HepG2 (cell line): ENCODE measurements at regions not wholly inside any gene's neighbourhood (a gene's known extent, or its start where the extent isn't known, plus 50 kb on each side); places are given as distances from the start of the nearest gene placed in this dataset.
"Not testable (repeated sequence)": the region's sequence is repeated elsewhere in the genome, so short reads cannot be mapped to it uniquely, and the experiment has no call there.

Source experiments
- ATAC-seq: fragments of 200-7000 bp; cut with Tn5 transposase; 3 replicates; pipeline ENCODE4 v1.9.1; 2020; ENCODE audit warnings: mild to moderate bottlenecking, moderate library complexity
- BruUV-seq: library from RNA; stranded (reverse); fragments of 400-500 nt; replicated peaks from 2 replicates; lab custom pipeline; 2021; lab: Mats Ljungman, UMichigan
- CTCF ChIA-PET: fragments of 300-600 bp; formaldehyde crosslinking; extraction: SDS; loops from one replicate; lab custom pipeline; 2021; ENCODE audit warnings: low total read pairs, inconsistent platforms, low intra/inter-chr PET ratio; lab: Yijun Ruan, JAX
- POLR2A ChIA-PET: fragments of 350-600 bp; sonication (Branson Sonifier 250); formaldehyde crosslinking; loops from one replicate; lab custom pipeline; 2020; ENCODE audit warnings: antibody characterized with exemption, inconsistent platforms; lab: Yijun Ruan, JAX
- DNase-seq: peaks from one replicate; pipeline ENCODE4 v3.0.0-alpha.2; 2015; ENCODE audit warnings: low spot score
- FAIRE-seq: peaks from 3 replicates; lab custom pipeline; 2011; peaks lifted over from hg19 to GRCh38; lab: Jason Lieb, UNC
- H2AFZ ChIP-seq: one replicate; pipeline ENCODE4 v1.6.1; 2011; ENCODE audit warnings: low read length, inconsistent platforms
- H3K27ac ChIP-seq: fragments of 300-600 bp; 3 replicates; pipeline ENCODE4 v1.8.0; 2011; ENCODE audit warnings: mixed run types, mild to moderate bottlenecking, mixed read lengths, low read length, inconsistent platforms; ENCODE audit not compliant: insufficient read depth; ENCODE audit errors: extremely low read length
- H3K27me3 ChIP-seq, 2 experiments: fragments of 200-600 bp in 1 of 2; 2 replicates in 1 of 2; 3 replicates in 1 of 2; pipeline versions ENCODE4 v1.6.0 to v1.8.0; 2011; ENCODE audit warnings: low read length in 2 of 2, mild to moderate bottlenecking in 2 of 2, moderate library complexity in 2 of 2, inconsistent platforms in 1 of 2; ENCODE audit not compliant: insufficient read depth in 2 of 2, control insufficient read depth in 1 of 2
- H3K36me3 ChIP-seq, 2 experiments: fragments of 200-600 bp in 1 of 2; replicated peaks in 1 of 2; 2 replicates in 1 of 2; 3 replicates in 1 of 2; pipeline versions ENCODE4 v1.5.1 to v1.8.0; 2011; ENCODE audit warnings: low read length in 2 of 2, inconsistent platforms in 1 of 2; ENCODE audit not compliant: insufficient read depth in 2 of 2, control insufficient read depth in 1 of 2
- H3K4me1 ChIP-seq: 2 replicates; pipeline ENCODE4 v1.5.1; 2012; ENCODE audit warnings: low read length, inconsistent platforms; ENCODE audit not compliant: insufficient read depth
- H3K4me2 ChIP-seq: 2 replicates; pipeline ENCODE4 v1.6.0; 2011; ENCODE audit warnings: low read depth, low read length, inconsistent platforms
- H3K4me3 ChIP-seq, 3 experiments: fragments of 200-600 bp in 1 of 3; sonication (generic), shearing (Covaris generic) in 1 of 3; replicated peaks in 1 of 3; 2 replicates each; pipeline ENCODE4 v1.5.1; 2011 to 2016; ENCODE audit warnings: low read length in 3 of 3, inconsistent platforms in 2 of 3, low read depth in 2 of 3, mild to moderate bottlenecking in 2 of 3, control low read depth in 1 of 3, mixed read lengths in 1 of 3; ENCODE audit not compliant: insufficient read depth in 1 of 3
- H3K79me2 ChIP-seq: one replicate; pipeline ENCODE4 v1.6.1; 2011; ENCODE audit warnings: low read length, inconsistent platforms; ENCODE audit not compliant: insufficient read depth
- H3K9ac ChIP-seq: 2 replicates; pipeline ENCODE4 v1.6.0; 2011; ENCODE audit warnings: mild to moderate bottlenecking, low read depth, low read length, inconsistent platforms; ENCODE audit not compliant: insufficient read depth
- H3K9me3 ChIP-seq: 2 replicates; pipeline ENCODE4 v1.5.1; 2012; ENCODE audit warnings: mild to moderate bottlenecking, low read length
- H4K20me1 ChIP-seq: 2 replicates; pipeline ENCODE4 v1.6.0; 2011; ENCODE audit warnings: inconsistent platforms, mild to moderate bottlenecking, low read length, moderate library complexity; ENCODE audit not compliant: insufficient read depth
- ATF1 ChIP-seq: IDR thresholded peaks from 2 replicates; pipeline ENCODE4 v1.6.1; 2016; ENCODE audit warnings: mild to moderate bottlenecking, control low read depth
- CENPX ChIP-seq: sonication (generic); formaldehyde crosslinking; IDR thresholded peaks from 2 replicates; pipeline ENCODE4 v1.9.0; 2021; ENCODE audit warnings: mild to moderate bottlenecking, missing genetic modification reagents, moderate library complexity
- HOMEZ ChIP-seq: IDR thresholded peaks from 2 replicates; pipeline ENCODE4 v1.6.1; 2016; ENCODE audit warnings: low read depth
- KLF13 ChIP-seq: sonication (generic); formaldehyde crosslinking; IDR thresholded peaks from 2 replicates; pipeline ENCODE4 v1.4.0; 2020; ENCODE audit warnings: mild to moderate bottlenecking, missing genetic modification reagents
- LRRFIP1 ChIP-seq: sonication (generic); formaldehyde crosslinking; conservative IDR thresholded peaks from 2 replicates; pipeline ENCODE4 v1.4.0; 2020; ENCODE audit warnings: missing genetic modification reagents
- SMAD1 ChIP-seq: sonication (generic); formaldehyde crosslinking; IDR thresholded peaks from 2 replicates; pipeline ENCODE4 v1.4.0; 2020; ENCODE audit warnings: missing genetic modification reagents, low read depth, mild to moderate bottlenecking, borderline replicate concordance
- ZNF17 ChIP-seq: sonication (generic); formaldehyde crosslinking; IDR thresholded peaks from 2 replicates; pipeline ENCODE4 v1.5.0; 2020; ENCODE audit warnings: mild to moderate bottlenecking, missing genetic modification reagents
- ZNF274 ChIP-seq: sonication (generic); formaldehyde crosslinking; IDR thresholded peaks from 2 replicates; pipeline ENCODE4 v1.5.1; 2020; ENCODE audit warnings: mild to moderate bottlenecking, missing genetic modification reagents
- WGBS: methylation state at CpG from one replicate; pipeline ENCODE4 v1.1.6; 2017; ENCODE audit warnings: low lambda C conversion rate; 5-methylcytosine and 5-hydroxymethylcytosine counted together
- in situ Hi-C: cut with HindIII; loops from 2 replicates; pipeline ENCODE4 v1.10.0; 2017; ENCODE audit warnings: low pct_unique_long_range_greater_than_20kb; ENCODE audit not compliant: extremely low pct_ligation_motif_present
- intact Hi-C: fragments of 100-400 bp; cut with micrococcal nuclease; formaldehyde crosslinking; loops from one replicate; pipeline ENCODE4 v1.10.0; 2022; ENCODE audit not compliant: unreplicated experiment
- TF ChIP-seq, protein P1 (sequence below): sonication (generic); formaldehyde crosslinking; IDR thresholded peaks from 2 replicates; pipeline ENCODE4 v1.8.0; 2022; ENCODE audit warnings: missing genetic modification reagents, mild to moderate bottlenecking, borderline replicate concordance
- TF ChIP-seq, protein P2 (sequence below): sonication (generic); formaldehyde crosslinking; IDR thresholded peaks from 2 replicates; pipeline ENCODE4 v1.5.0; 2020; ENCODE audit warnings: mild to moderate bottlenecking, missing genetic modification reagents, moderate library complexity

- H3K27me3 ChIP-seq, H3K79me2 ChIP-seq, H3K4me2 ChIP-seq, ATAC-seq, H3K9me3 ChIP-seq, H2AFZ ChIP-seq, DNase-seq, H3K4me1 ChIP-seq, in situ Hi-C loops, CTCF ChIA-PET, H4K20me1 ChIP-seq, BruUV-seq, intact Hi-C loops, H3K36me3 ChIP-seq, POLR2A ChIA-PET, H3K4me3 ChIP-seq, H3K9ac ChIP-seq, H3K27ac ChIP-seq, FAIRE-seq: not testable (repeated sequence)
- 27% methylated on average over 6 of the region's 9 CpGs for WGBS
Measured at GRCh38 chr1:172855983-172856382, 194.8 kb downstream of the TNFSF18 start.

DNA sequence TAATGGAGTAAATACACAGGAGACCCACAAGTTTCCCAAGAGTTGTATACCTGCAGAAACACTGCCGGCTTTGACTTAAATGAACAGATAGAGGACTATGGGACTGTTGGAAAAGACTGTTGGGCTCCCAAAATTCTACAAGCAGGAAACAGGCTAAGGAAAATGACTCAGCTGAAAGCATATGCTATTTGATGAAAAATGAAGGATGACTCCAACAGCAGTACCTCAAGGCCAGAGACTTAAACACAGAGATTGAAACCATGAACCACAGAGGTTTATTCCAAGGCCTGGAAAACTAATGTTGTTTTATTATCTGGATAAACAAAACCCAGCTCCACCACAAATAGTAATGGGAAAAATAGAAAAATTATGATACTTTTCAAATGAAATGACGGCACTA lies 187.7 kb downstream of the TNFSF18 start:
- FAIRE-seq (no peak), DNase-seq (no peak), ATAC-seq (no peak)
- Histone ChIP-seq H3K4me2 (no peak overlapping the region), H3K4me3 (no peak overlapping the region), H3K36me3 (no peaks in the 10 kb centered on the region), H3K79me2 (no peaks in the 10 kb centered on the region), H3K9ac (no peak overlapping the region), H2AFZ (no peak overlapping the region), H3K27ac (no peak overlapping the region), H3K4me1 (no peaks in the 10 kb centered on the region), H3K27me3 (no peaks in the 10 kb centered on the region), H3K9me3 (no peaks in the 10 kb centered on the region), H4K20me1 (no peaks in the 10 kb centered on the region)
- intact Hi-C loops (no loop called here), in situ Hi-C loops (no loop called here)
- 50% methylated on average over 2 of the region's 2 CpGs for WGBS
- CTCF ChIA-PET, result no interaction called here
- POLR2A ChIA-PET, result no interaction called here
- BruUV-seq, result no TSS peak
- TF ChIP-seq CENPX, result no peak
- no peak for TF ChIP-seq ATF1 (CRISPR knock-in tag)
- no peak for TF ChIP-seq KLF13 (CRISPR knock-in tag)
- TF ChIP-seq LRRFIP1, result no peak
- TF ChIP-seq ZNF17 (CRISPR knock-in tag), result no peak
- TF ChIP-seq HOMEZ (CRISPR knock-in tag), result no peak
- no peak for TF ChIP-seq ZNF274
- TF ChIP-seq, protein P1, sequence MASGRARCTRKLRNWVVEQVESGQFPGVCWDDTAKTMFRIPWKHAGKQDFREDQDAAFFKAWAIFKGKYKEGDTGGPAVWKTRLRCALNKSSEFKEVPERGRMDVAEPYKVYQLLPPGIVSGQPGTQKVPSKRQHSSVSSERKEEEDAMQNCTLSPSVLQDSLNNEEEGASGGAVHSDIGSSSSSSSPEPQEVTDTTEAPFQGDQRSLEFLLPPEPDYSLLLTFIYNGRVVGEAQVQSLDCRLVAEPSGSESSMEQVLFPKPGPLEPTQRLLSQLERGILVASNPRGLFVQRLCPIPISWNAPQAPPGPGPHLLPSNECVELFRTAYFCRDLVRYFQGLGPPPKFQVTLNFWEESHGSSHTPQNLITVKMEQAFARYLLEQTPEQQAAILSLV (CRISPR knock-in tag), result no peak
- TF ChIP-seq SMAD1, result no peak
- TF ChIP-seq, protein P2, sequence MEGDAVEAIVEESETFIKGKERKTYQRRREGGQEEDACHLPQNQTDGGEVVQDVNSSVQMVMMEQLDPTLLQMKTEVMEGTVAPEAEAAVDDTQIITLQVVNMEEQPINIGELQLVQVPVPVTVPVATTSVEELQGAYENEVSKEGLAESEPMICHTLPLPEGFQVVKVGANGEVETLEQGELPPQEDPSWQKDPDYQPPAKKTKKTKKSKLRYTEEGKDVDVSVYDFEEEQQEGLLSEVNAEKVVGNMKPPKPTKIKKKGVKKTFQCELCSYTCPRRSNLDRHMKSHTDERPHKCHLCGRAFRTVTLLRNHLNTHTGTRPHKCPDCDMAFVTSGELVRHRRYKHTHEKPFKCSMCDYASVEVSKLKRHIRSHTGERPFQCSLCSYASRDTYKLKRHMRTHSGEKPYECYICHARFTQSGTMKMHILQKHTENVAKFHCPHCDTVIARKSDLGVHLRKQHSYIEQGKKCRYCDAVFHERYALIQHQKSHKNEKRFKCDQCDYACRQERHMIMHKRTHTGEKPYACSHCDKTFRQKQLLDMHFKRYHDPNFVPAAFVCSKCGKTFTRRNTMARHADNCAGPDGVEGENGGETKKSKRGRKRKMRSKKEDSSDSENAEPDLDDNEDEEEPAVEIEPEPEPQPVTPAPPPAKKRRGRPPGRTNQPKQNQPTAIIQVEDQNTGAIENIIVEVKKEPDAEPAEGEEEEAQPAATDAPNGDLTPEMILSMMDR, result no peak
